Fibroblast of gingiva (primary cell): ENCODE measurements at regions not wholly inside any gene's neighbourhood (a gene's known extent, or its start where the extent isn't known, plus 50 kb on each side); places are given as distances from the start of the nearest gene placed in this dataset.

Source experiments
- DNase-seq: peaks from one replicate; pipeline ENCODE4 v3.0.0-alpha.2; 2011; ENCODE audit warnings: low read depth

DNA sequence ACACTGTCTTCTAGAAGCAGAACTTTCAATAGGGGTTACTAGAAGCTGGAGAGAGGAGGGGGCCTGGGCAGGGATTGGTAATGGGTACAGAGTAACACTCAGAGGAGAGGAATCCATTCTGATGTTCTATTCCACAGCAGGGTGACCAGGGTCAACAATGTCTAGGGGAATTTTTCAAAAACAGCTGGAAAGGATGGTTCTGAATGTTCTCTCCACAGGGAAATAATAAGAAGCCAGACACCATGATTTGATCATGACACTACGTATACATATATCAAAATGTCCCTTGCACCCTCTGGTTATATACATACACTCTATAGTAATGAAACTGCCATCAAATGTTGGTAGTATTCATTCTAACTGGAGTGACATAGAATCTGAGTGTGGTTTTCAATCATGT is 111.2 kb upstream of the TOP3B start:
- no peak for DNase-seq

DNA sequence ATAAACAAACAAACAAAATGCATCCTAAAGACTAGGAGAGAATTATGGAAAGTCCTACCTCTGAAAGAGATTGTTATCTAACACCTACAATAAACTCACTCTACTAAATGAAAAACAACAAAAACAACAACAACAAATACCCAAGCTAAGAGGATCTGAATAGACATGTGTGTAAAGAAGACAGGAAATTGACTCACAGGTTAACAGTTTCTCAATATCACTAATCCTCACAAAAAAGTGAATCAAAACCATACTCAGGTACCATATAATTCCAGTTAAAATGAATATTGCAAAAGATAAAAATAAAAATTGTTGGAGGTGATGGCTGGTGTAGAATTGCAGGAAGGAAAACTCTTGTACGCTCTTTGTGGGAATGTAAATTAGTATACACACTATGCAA is 110.4 kb upstream of the TOP3B start:
- no peak for DNase-seq

DNA sequence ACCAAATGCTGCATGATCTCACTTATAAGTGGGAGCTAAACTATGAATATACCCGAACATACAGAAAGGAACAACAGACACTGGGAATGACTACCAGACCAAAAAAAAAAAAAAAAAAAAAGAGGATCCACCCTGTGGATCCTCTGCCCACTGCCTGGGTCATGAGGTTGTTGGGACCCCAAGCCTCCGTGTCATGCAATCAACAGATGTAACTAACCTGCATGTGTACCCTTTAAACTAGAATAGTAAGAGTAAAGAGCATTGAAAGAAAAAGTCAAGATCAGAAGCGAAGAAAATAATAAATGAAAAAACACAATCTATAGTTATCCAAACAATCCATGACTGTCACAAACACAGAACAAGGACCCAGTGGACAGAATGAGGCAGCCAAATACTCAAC is 109.5 kb upstream of the TOP3B start:
- no peak for DNase-seq

GRCh38 chr22:22091400-22091878 is 108.9 kb upstream of the TOP3B start:
- DNase-seq: no peak

DNA sequence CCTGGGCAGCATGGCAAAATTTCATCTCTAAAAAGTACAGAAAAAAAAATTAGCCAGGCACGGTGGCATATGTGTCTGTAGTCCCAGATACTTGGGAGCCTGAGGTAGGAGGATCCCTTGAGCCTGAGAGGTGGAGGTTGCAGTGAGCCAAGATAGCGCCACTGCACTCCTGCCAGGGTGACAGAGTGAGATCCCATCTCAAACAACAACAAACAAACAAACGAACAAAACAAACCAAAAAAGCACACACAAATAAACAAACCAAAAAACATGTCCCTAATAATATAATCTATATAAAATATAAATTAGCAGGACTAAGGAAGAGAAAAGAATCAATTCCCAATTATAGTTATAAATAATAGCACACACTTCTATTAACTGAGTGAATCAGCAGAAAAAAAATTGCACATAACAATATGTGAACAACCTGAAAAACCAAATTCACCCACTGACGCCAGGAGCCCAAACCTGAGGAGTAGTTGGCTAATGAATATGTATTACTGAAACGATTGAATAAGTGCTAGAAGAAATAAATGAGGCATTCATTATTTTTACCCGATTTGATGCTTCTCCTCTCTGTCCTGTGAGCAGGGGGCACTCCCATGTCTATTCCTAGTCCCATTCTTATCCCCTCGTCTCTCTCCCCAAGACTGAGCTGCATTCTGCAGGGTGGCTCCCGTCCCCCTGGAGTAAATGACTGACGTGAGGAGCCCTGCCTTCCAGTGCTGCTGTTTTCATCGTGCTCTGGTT is 108.2 kb upstream of the TOP3B start:
- DNase-seq: no peak

DNA sequence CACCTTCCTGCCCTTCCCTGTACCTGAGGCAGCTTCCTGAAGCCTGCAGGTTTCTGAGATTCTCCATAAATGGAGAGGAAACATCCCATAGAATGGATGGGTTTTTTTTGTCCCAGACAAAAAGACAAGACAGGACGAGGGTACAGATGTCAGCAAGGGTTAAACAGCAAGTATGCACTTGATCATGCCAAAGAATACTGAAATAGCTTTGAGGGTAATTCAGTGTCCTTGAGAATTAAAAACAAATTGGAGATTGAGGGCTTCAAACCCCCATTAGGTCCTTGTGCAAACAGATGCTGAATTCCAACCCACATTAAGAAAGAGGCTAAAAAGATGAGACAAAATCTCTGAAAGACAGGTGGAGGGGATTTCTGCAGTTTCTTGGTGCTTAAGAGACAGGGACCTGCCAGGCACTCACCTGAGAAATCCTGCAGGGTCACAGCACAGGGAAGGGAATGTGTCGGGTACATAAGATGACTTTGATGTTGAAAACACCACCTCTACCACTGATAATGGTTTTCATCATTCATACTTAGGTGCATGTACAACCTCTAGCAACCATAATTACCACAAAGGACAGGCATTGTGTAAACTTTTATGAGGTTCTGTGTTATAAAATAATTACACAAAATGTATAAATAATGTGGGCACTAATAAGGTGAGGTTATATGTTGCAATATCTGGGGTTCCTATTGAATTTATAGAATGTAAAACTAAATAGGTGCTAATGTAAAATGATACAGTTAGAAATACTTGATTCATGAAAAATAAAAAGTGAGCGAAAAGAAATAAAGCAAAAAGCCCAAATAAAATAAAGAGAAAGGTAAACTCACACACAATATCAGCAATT is 107.1 kb upstream of the TOP3B start:
- DNase-seq: no peak

DNA sequence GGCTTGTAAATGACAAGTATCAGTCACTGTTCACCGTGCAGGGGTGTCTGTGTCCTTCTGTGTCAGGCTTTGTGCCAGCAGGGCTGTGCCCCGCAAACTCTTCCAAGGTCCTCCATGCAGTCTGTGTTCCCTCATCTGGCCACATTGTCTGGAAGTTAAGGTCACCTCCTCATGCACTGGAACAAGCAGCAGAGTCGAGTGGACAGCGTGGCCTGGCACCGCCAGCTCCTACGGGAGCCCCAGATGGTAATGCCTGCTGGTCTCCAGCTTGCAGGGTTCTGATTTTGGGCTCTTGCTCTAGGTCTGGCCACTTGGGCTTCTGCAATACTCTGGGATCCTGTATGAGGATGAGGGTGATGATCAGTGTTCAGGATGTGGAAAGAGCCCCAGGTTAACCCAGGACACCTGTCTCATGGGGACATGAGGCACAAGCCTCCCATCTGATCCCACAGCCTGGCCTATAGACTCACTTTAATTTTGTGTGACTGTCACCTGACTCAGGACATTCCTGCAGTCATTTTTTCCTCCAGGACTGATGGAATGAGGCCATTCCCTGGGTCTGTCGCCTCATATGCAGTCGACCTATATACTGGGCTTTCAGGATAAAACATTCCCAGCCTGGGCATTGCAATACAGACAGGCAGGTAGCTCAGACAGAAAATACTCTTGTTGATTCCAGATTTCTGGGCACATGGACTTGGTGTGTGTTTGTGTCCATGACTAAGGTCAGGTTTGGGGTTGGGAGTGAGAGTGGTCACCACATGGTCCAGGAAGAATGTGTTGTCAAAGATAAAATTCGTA is 106.3 kb upstream of the TOP3B start:
- no peak for DNase-seq

DNA sequence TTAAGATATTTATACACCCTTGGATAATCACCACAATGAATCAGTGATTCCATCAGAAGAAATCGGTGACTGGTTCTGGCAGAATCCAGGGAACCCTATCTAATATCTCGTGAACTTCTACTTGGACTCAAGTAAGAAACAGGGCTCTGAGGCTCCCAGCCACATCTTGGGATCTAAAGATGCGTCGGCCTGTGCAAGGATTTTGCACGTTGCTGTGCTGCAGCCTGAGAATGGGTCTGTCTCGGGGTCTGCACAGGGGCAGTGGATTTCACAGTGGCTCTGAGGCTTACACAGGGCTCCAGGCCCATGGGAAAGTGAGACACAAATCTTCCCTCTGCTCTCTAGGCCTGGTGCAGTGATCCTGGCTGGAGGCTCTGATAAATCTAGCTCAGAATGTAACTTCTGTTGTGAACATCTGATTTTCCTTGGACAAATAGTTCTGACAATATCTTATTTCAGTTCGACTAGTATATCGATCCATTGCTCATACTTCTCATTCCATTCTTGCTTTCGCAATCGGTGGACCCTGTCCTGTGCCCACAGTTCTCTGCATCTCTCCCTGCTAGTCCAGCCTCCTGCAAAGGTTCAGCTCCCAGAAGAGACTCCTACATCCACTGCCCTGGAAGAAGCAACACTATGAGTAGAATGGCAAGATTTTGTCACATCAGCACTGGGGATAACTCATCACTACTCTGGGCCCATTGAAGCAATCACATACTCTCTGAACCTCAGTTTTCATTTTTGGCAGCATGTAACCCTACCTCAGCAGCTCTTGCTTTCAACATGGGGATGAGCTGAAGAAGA is 105.5 kb upstream of the TOP3B start:
- no peak for DNase-seq

DNA sequence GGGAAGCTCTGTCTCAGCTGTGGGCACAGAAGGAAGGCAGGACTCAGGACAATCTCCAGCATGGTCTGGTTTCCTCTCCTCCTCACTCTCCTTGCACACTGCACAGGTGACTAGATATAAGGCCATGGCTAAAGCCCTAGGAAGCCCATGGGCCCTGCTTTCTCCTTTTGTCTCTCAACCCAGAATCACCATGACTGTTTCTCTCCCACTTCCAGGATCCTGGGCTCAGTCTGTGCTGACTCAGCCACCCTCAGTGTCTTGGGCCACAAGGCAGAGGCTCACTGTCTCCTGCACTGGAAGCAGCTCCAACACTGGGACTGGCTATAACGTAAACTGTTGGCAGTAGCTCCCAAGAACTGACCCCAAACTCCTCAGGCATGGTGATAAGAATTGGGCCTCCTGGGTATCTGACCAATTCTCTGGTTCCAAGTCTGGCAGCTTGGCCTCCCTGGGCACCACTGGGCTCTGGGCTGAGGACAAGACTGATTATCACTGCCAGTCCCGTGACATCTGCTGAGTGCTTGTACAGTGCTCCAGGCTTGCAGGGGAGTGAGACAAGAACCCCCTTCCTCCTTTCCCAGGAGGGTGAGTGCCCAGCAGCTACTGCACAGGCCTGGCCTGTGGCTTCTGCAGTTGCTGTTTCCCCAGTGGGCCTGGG is 104.0 kb upstream of the TOP3B start:
- no peak for DNase-seq

- DNase-seq: no peak
These were observed 103.3 kb upstream of the TOP3B start for GRCh38 chr22:22085702-22086500.

GRCh38 chr22:22084089-22084711 is 101.6 kb upstream of the TOP3B start:
- DNase-seq: no peak

DNA sequence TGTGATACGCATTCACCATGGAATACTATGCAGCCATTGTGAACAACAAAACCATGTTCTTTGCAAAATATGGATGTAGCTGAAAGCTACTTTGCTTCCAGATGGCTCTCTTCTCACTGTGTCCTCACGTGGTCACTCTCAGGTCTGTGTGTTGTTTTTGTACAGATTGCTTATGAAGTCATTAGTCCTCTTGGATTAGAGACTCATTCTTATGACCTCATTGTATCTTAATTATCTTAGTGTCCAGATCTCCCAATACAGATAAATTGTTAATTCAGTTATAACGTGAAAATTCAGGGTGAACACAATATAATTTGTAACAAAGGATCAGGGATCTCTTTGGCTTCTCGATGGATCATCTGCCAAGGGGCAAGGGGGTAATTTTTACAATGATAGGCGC is 100.4 kb upstream of the TOP3B start:
- DNase-seq: no peak

- DNase-seq: no peak
These were observed 99.7 kb upstream of the TOP3B start for GRCh38 chr22:22082229-22082835.

GRCh38 chr22:22080270-22080669 is 97.7 kb upstream of the TOP3B start:
- DNase-seq: no peak

- no peak for DNase-seq
These were observed 97.0 kb upstream of the TOP3B start for GRCh38 chr22:22079404-22080148.

DNA sequence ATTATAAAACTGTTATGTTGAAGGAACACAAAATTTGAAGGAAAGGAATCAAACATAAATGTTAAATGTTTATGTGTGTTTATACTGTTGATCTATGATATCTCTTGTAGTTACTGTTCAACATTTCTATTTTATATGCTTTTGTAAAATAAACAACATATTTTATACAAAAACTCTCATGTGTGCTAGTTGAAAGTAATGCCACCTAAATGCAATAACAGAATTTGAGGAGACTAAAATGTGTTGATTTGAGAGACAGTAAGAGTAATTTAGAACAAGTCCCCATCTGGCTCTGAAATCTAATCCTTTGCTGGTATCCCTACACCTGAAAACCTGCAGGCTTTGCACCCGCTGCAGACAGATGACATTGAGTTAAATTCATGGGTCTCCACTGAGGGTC is 95.7 kb upstream of the TOP3B start:
- DNase-seq: no peak

GRCh38 chr22:22076932-22077703 is 94.5 kb upstream of the TOP3B start:
- DNase-seq: peak; percentile 40

DNA sequence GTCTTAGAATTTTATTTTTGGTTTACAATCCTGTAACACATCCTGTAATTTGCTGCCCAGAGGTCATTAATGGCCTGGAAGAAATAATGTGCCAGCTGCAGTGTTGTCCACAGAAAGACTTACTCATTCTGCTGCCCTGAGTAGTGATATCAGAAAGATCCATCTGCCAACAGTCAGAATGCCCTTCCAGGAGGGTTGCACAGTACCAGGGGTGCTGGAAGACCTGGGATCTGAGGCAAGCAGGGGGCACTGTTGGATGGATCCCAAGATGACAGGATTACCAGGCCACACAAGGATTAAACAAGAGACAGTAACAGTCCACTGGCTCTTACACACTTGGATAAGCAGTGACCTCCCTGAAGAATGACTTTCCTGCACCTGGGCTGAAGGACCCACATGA is 93.8 kb upstream of the TOP3B start:
- no peak for DNase-seq
